Psoas muscle (tissue), 7 donors: ENCODE measurements at regions not wholly inside any gene's neighbourhood (a gene's known extent, or its start where the extent isn't known, plus 50 kb on each side); places are given as distances from the start of the nearest gene placed in this dataset.
"Not testable (repeated sequence)": the region's sequence is repeated elsewhere in the genome, so short reads cannot be mapped to it uniquely, and the experiment has no call there.

Source experiments
- ATAC-seq, 4 donors: fragments of 200-7000 bp; cut with Tn5 transposase; one replicate each; pipeline ENCODE4 v1.9.1; 2020; ENCODE audit warnings: moderate library complexity in 3 of 4, mild to moderate bottlenecking in 2 of 4
- DNase-seq, 2 donors: peaks; one replicate each; pipeline ENCODE4 v3.0.0-alpha.2; 2020
- H3K27ac ChIP-seq: fragments of 200-600 bp; one replicate; pipeline ENCODE4 v1.8.0; 2022
- H3K27me3 ChIP-seq, 3 donors: fragments of 200-600 bp in 1 of 3; one replicate each; pipeline versions ENCODE4 v1.6.1 to v1.8.0; 2013 to 2022; ENCODE audit warnings: low read length in 2 of 3, mild to moderate bottlenecking in 2 of 3, moderate library complexity in 1 of 3; ENCODE audit not compliant: insufficient read depth in 3 of 3
- H3K36me3 ChIP-seq, 2 donors: fragments of 200-600 bp in 1 of 2; one replicate each; pipeline versions ENCODE4 v1.6.1 to v1.8.0; 2013 to 2022; ENCODE audit warnings: low read depth in 1 of 2, mild to moderate bottlenecking in 1 of 2, moderate library complexity in 1 of 2; ENCODE audit not compliant: insufficient read depth in 1 of 2
- H3K4me1 ChIP-seq: fragments of 200-600 bp; one replicate; pipeline ENCODE4 v1.8.0; 2022
- H3K4me3 ChIP-seq: fragments of 200-600 bp; one replicate; pipeline ENCODE4 v1.8.0; 2022; ENCODE audit warnings: mild to moderate bottlenecking
- H3K9me3 ChIP-seq: fragments of 200-600 bp; one replicate; pipeline ENCODE4 v1.8.0; 2022
- WGBS, 3 donors: extraction: QIAGEN DNeasy Blood & Tissue Kit; methylation state at CpG; one replicate each; pipeline versions ENCODE4 v1.1.6 to v1.1.7; 2013; 5-methylcytosine and 5-hydroxymethylcytosine counted together
- intact Hi-C, 2 donors: fragments of 100-400 bp; cut with DNase I; formaldehyde crosslinking; loops; one replicate each; pipeline versions ENCODE4 v1.11.0 to v1.14.2; 2022
- TF ChIP-seq, protein P1 (sequence below): fragments of 200-600 bp; IDR thresholded peaks from one replicate; pipeline ENCODE4 v1.8.0; 2022; ENCODE audit warnings: antibody characterized with exemption
- donor health status: healthy with polysubstance abuse.
- donor health status: DM: no; HTN: no; CAD: no; lungs with moderate emphysema.
- donor health status: Bipolar disorder and iron deficiency.
- donor health status: healthy.
- donor health status: DM: yes; HTN: yes; CAD: no.
- donor health status: DM: no; HTN: no; CAD: no.
- donor health status: DM: yes; HTN: yes; CAD: no.

DNA sequence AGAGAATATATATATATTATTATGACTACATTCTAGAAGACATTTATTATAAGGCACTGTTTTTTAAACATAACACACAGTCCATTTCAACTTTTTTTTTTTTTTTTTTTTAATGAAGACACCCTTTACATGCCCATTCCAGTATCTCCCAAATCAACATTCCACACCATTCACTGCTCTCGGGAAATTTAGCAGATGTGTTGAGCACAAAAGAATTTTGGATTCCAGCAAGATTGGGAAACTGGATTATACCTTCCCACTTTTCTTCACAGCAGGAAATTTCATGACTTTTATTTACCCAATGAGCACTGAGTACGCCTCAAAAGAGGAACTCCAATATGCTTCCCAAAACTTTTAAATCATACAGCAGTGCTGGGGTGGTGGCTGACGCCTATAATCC lies 333.6 kb upstream of the DAB2 start:
- Histone ChIP-seq H3K27me3 (no peaks in the 10 kb centered on the region), H3K27ac (no peak overlapping the region), H3K36me3 (no peaks in the 10 kb centered on the region), H3K4me1 (no peaks in the 10 kb centered on the region), H3K4me3 (no peak overlapping the region), H3K9me3 (no peaks in the 10 kb centered on the region)
- intact Hi-C loops, result no loop called here
- no peak for DNase-seq
- TF ChIP-seq, protein P1, sequence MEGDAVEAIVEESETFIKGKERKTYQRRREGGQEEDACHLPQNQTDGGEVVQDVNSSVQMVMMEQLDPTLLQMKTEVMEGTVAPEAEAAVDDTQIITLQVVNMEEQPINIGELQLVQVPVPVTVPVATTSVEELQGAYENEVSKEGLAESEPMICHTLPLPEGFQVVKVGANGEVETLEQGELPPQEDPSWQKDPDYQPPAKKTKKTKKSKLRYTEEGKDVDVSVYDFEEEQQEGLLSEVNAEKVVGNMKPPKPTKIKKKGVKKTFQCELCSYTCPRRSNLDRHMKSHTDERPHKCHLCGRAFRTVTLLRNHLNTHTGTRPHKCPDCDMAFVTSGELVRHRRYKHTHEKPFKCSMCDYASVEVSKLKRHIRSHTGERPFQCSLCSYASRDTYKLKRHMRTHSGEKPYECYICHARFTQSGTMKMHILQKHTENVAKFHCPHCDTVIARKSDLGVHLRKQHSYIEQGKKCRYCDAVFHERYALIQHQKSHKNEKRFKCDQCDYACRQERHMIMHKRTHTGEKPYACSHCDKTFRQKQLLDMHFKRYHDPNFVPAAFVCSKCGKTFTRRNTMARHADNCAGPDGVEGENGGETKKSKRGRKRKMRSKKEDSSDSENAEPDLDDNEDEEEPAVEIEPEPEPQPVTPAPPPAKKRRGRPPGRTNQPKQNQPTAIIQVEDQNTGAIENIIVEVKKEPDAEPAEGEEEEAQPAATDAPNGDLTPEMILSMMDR, result no peak
- WGBS, 3 donors, result 65 to 78% (median 74%) methylated on average over 3 of the region's 3 CpGs
- ATAC-seq, result no peak

DNA sequence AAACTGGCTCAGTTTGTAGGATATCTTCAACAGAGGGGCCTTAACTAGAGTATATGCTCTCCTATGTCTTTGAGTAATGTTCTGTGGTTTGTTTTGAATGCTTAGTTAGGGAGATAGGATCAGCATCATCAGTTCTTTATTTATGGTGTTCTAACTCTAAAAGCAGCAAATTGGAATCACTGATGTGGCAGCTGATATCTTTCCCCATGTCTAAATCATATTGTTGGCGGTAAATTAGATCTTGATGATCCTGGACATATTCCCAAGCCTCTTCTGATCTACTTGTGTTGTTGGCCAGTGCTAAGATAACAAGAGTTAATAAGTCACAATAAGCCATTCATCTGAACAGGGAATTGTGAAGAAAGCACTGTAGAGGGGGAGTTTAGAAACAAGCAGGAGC lies 332.4 kb upstream of the DAB2 start:
- intact Hi-C loops, result no loop called here
- H3K4me3 ChIP-seq, result no peak overlapping the region
- no peaks in the 10 kb centered on the region for H3K4me1 ChIP-seq
- H3K27me3 ChIP-seq, result no peaks in the 10 kb centered on the region
- ATAC-seq (no peak), DNase-seq (no peak)
- no peak overlapping the region for H3K27ac ChIP-seq
- WGBS, 3 donors, result 80 to 93% (median 86%) methylated on average over 1 of the region's 1 CpG
- no peaks in the 10 kb centered on the region for H3K9me3 ChIP-seq
- TF ChIP-seq, protein P1, result no peak
- H3K36me3 ChIP-seq, result no peaks in the 10 kb centered on the region

DNA sequence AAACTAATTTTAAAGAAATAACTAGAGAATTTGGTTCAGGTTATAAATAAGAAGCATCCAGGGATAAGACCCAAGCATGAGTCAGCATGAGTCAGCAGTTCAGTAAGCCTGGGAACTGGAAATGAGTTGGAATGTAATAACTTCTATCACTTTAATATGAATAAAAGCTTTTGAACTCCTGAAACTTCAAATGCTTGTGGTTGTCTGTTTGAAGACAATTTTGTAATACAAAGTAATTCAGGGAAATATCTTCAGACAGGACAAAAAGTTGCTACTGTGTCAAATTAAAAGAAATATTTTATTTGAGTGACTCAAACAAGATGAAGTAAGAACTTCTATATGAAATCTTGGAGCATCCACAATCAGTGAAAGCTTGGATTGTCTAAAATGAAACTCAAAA lies 331.2 kb upstream of the DAB2 start:
- Histone ChIP-seq H3K4me3 (no peak overlapping the region), H3K9me3 (no peaks in the 10 kb centered on the region), H3K36me3 (no peaks in the 10 kb centered on the region), H3K27ac (no peak overlapping the region), H3K4me1 (no peaks in the 10 kb centered on the region), H3K27me3 (no peaks in the 10 kb centered on the region)
- DNase-seq (no peak), ATAC-seq (no peak)
- TF ChIP-seq, protein P1, result no peak
- intact Hi-C loops, result no loop called here

DNA sequence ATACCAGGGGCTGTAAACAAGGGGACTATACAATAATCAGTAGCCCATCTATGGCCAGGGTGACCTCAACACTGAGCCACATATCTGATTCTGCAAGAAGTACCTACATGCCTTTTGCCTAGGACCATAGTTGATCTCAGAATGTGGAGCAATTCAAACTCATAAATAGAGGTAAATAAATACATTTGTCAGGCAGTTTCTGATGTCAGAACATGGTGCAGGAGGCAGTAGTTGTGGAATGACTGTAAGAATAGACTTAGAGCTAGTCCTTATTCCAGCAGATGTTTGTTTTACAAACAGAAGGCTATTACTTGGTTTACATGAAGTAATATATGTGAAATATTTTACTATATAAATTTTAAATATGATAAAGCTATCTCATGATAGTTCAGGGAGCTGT lies 330.7 kb upstream of the DAB2 start:
- H3K4me3 ChIP-seq, result no peak overlapping the region
- intact Hi-C loops, result no loop called here
- TF ChIP-seq, protein P1, result no peak
- H3K36me3 ChIP-seq, result no peaks in the 10 kb centered on the region
- H3K9me3 ChIP-seq, result no peaks in the 10 kb centered on the region
- DNase-seq, result no peak
- no peak for ATAC-seq
- H3K27me3 ChIP-seq, result no peaks in the 10 kb centered on the region
- no peak overlapping the region for H3K27ac ChIP-seq
- no peaks in the 10 kb centered on the region for H3K4me1 ChIP-seq

DNA sequence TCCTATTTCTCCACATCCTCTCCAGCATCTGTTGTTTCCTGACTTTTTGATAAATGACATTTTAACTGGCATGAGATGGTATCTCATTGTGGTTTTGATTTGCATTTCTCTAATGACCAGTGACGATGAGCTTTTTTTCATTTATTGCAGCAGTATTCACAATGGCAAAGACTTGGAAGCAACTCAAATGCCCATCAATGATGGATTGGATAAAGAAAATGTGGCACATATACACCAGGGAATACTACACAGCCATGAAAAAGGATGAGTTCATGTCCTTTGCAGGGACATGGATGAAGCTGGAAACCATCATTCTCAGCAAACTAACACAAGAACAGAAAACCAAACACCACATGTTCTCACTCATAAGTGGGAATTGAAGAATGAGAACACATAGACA lies 329.0 kb upstream of the DAB2 start:
- DNase-seq, ATAC-seq, H3K27ac ChIP-seq, H3K9me3 ChIP-seq, H3K27me3 ChIP-seq, H3K4me1 ChIP-seq, H3K36me3 ChIP-seq, H3K4me3 ChIP-seq, intact Hi-C loops: not testable (repeated sequence)
- WGBS, 3 donors, result 88 to 94% (median 91%) methylated on average over 1 of the region's 1 CpG
